Loucy (cell line): ENCODE measurements at regions not wholly inside any gene's neighbourhood (a gene's known extent, or its start where the extent isn't known, plus 50 kb on each side); places are given as distances from the start of the nearest gene placed in this dataset.

Experiments
- EZH2phosphoT487 ChIP-seq: fragments of 200-600 bp; IDR thresholded peaks from 2 replicates; pipeline ENCODE4 v1.6.1; 2018; ENCODE audit warnings: antibody characterized with exemption, mild to moderate bottlenecking, moderate library complexity, borderline replicate concordance
- TF ChIP-seq, protein P1 (sequence below): fragments of 200-600 bp; sonication (generic); conservative IDR thresholded peaks from 2 replicates; pipeline ENCODE4 v1.5.1; 2014; ENCODE audit warnings: mild to moderate bottlenecking, antibody characterized with exemption, low read length

- TF ChIP-seq EZH2phosphoT487 = no peak
- TF ChIP-seq, protein P1, sequence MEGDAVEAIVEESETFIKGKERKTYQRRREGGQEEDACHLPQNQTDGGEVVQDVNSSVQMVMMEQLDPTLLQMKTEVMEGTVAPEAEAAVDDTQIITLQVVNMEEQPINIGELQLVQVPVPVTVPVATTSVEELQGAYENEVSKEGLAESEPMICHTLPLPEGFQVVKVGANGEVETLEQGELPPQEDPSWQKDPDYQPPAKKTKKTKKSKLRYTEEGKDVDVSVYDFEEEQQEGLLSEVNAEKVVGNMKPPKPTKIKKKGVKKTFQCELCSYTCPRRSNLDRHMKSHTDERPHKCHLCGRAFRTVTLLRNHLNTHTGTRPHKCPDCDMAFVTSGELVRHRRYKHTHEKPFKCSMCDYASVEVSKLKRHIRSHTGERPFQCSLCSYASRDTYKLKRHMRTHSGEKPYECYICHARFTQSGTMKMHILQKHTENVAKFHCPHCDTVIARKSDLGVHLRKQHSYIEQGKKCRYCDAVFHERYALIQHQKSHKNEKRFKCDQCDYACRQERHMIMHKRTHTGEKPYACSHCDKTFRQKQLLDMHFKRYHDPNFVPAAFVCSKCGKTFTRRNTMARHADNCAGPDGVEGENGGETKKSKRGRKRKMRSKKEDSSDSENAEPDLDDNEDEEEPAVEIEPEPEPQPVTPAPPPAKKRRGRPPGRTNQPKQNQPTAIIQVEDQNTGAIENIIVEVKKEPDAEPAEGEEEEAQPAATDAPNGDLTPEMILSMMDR = no peak
Observed at GRCh38 chr3:166433060-166433459, 595.8 kb upstream of the BCHE start.
